Upper lobe of left lung (tissue), 6 donors: ENCODE measurements at regions not wholly inside any gene's neighbourhood (a gene's known extent, or its start where the extent isn't known, plus 50 kb on each side); places are given as distances from the start of the nearest gene placed in this dataset.

Source experiments
- ATAC-seq, 2 donors: fragments of 200-7000 bp; cut with Tn5 transposase; one replicate each; pipeline ENCODE4 v1.9.1; 2022; ENCODE audit warnings: mild to moderate bottlenecking in 2 of 2, moderate library complexity in 2 of 2; ENCODE audit not compliant: low FRiP score in 2 of 2
- DNase-seq, 2 donors: peaks; one replicate each; pipeline ENCODE4 v3.0.0-alpha.2; 2019 to 2020
- H3K27ac ChIP-seq, 4 donors: fragments of 200-600 bp; sonication (generic); one replicate each; pipeline ENCODE4 v1.5.1; 2016 to 2019
- H3K27me3 ChIP-seq, 4 donors: fragments of 200-600 bp; sonication (generic); one replicate each; pipeline ENCODE4 v1.5.1; 2017 to 2019
- H3K36me3 ChIP-seq, 4 donors: fragments of 200-600 bp; sonication (generic); one replicate each; pipeline ENCODE4 v1.5.1; 2016 to 2019
- H3K4me1 ChIP-seq, 4 donors: fragments of 200-600 bp; sonication (generic); one replicate each; pipeline ENCODE4 v1.5.1; 2018 to 2019
- H3K4me3 ChIP-seq, 4 donors: fragments of 200-600 bp; sonication (generic); one replicate each; pipeline ENCODE4 v1.5.1; 2017 to 2019; ENCODE audit warnings: mild to moderate bottlenecking in 2 of 4, moderate library complexity in 1 of 4
- H3K9me3 ChIP-seq, 4 donors: fragments of 200-600 bp; sonication (generic); one replicate each; pipeline ENCODE4 v1.5.1; 2018 to 2019
- EP300 ChIP-seq, 4 donors: sonication (generic); formaldehyde crosslinking; IDR thresholded peaks; one replicate each; pipeline ENCODE4 v1.5.1; 2017; ENCODE audit warnings: antibody characterized with exemption in 4 of 4, control low read depth in 2 of 4
- POLR2A ChIP-seq, 4 donors: fragments of 450-650 bp; IDR thresholded peaks; one replicate each; pipeline ENCODE4 v1.5.1; 2016 to 2017; ENCODE audit warnings: antibody characterized with exemption in 4 of 4, mild to moderate bottlenecking in 2 of 4
- POLR2AphosphoS5 ChIP-seq, 2 donors: sonication (generic); formaldehyde crosslinking; IDR thresholded peaks; one replicate each; pipeline ENCODE4 v1.5.1; 2017; ENCODE audit warnings: antibody characterized with exemption in 2 of 2
- WGBS, 2 donors: methylation state at CpG; one replicate each; pipeline ENCODE4 v1.1.5; 2017 to 2018; 5-methylcytosine and 5-hydroxymethylcytosine counted together
- TF ChIP-seq, protein P1 (sequence below), 6 experiments: fragments of 450-650 bp in 4 of 6; fragments of 200-600 bp in 2 of 6; sonication (generic) in 2 of 6; IDR thresholded peaks; one replicate each; pipeline ENCODE4 v1.5.1; 2016 to 2019; ENCODE audit warnings: antibody characterized with exemption in 6 of 6
- donor health status: DM: no; HTN: no; CAD: no; lungs with moderate emphysema.
- donor health status: DM: no; HTN: yes; CAD: no; lungs with severe emphysema.

DNA sequence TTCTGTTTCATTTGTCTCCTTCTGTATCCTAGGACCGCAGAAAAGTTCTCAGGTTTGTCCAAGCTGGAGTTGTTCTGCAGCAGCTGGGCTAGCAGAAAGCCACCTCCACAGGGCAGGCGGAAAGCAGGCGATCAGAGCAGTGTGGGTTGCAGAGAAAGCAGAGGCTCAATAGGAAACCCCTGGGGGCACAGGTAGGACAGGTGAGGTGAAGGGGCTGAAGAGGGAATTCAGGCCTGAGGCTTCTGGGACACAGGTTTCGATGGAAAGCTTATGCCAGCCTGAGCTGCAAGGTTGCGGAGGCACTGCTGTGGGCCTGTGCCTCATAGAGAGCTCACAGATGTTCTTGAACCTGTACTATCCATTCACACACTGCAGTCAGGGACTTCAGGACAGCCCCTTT is 194.9 kb upstream of the TPK1 start:
- Histone ChIP-seq H3K36me3 (no peaks in the 10 kb centered on the region), H3K27me3 (no peaks in the 10 kb centered on the region), H3K9me3 (no peaks in the 10 kb centered on the region), H3K27ac (no peak overlapping the region), H3K4me1 (no peaks in the 10 kb centered on the region), H3K4me3 (no peak overlapping the region)
- 87 to 91% methylated on average over 5 of the region's 5 CpGs for WGBS, 2 donors
- DNase-seq (no peak), ATAC-seq (no peak)
- TF ChIP-seq, protein P1, sequence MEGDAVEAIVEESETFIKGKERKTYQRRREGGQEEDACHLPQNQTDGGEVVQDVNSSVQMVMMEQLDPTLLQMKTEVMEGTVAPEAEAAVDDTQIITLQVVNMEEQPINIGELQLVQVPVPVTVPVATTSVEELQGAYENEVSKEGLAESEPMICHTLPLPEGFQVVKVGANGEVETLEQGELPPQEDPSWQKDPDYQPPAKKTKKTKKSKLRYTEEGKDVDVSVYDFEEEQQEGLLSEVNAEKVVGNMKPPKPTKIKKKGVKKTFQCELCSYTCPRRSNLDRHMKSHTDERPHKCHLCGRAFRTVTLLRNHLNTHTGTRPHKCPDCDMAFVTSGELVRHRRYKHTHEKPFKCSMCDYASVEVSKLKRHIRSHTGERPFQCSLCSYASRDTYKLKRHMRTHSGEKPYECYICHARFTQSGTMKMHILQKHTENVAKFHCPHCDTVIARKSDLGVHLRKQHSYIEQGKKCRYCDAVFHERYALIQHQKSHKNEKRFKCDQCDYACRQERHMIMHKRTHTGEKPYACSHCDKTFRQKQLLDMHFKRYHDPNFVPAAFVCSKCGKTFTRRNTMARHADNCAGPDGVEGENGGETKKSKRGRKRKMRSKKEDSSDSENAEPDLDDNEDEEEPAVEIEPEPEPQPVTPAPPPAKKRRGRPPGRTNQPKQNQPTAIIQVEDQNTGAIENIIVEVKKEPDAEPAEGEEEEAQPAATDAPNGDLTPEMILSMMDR (IDR thresholded peaks at IDR 0.05): no peak
- TF ChIP-seq EP300 (IDR thresholded peaks at IDR 0.05): no peak
- TF ChIP-seq POLR2A (IDR thresholded peaks at IDR 0.05): no peak
- TF ChIP-seq POLR2AphosphoS5 (IDR thresholded peaks at IDR 0.05): no peak

DNA sequence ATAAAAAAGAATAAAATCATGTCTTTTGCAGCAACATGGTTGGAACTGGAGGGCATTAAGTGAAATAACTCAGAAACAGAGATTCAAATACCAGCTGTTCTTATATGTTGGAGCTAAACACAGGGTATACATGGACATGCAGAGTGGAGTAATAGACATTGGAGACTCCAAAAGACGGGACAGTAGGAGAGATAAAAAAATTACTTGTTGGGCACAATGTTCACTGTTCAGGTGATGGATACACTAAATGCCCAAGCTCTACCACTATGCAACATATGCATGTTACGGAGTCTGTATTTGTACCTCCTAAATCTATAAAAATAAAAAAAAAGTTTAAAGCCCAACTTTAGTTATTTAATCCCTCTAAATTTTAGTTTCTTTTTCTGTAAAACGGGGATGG is 184.6 kb upstream of the TPK1 start:
- Histone ChIP-seq H3K9me3 (no peaks in the 10 kb centered on the region), H3K27me3 (no peaks in the 10 kb centered on the region), H3K4me3 (no peak overlapping the region), H3K4me1 (no peaks in the 10 kb centered on the region), H3K36me3 (no peaks in the 10 kb centered on the region), H3K27ac (no peak overlapping the region)
- ATAC-seq: no peak
- no peak for DNase-seq
- 83 to 90% methylated on average over 3 of the region's 3 CpGs for WGBS, 2 donors
- TF ChIP-seq POLR2AphosphoS5 (IDR thresholded peaks at IDR 0.05) (no peak), POLR2A (IDR thresholded peaks at IDR 0.05) (no peak), EP300 (IDR thresholded peaks at IDR 0.05) (no peak)
- TF ChIP-seq, protein P1 (IDR thresholded peaks at IDR 0.05): no peak

DNA sequence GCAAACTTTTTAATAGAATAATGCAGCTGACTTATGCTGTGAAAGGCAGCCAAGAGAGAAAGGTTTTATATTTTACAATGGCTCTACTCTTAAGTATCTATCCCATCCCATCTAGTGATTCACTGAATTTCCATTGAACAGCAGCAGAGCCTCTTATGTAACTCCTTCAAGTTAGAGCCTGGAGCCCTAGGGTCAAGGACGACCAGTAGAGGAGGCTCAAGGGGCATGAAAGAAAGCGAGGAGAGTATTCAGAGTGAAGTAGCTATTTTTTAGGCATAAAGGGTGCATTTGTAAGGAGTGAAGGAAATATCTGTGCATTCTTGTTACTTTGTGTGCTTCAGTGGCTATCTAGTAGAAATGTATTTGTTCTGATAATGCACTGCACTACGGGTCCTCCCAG is 180.2 kb upstream of the TPK1 start:
- WGBS, 2 donors: 55 to 63% methylated on average over 3 of the region's 3 CpGs
- TF ChIP-seq POLR2AphosphoS5 (IDR thresholded peaks at IDR 0.05): no peak
- TF ChIP-seq, protein P1 (IDR thresholded peaks at IDR 0.05): no peak
- TF ChIP-seq EP300 (IDR thresholded peaks at IDR 0.05): no peak
- TF ChIP-seq POLR2A (IDR thresholded peaks at IDR 0.05): no peak

DNA sequence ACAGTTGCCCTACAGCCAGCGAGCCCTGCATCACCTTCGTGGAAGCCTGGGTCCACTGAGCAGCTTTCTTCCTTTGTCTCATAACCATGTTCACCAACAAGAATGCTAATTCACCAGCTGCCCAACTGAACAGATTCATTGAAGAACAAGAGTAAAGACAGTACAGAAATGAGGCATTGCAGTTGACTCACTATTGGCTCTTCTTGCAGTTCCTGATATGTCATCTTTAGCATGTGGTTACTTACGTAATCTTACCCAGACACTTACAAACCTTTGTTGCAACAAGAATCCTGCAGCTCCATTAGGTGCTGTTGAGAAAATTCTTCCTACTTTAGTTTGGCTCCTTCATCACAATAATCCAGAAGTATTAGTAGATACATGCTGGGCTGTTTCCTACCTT is 174.0 kb upstream of the TPK1 start:
- DNase-seq (no peak), ATAC-seq (no peak)
- Histone ChIP-seq H3K27me3 (no peaks in the 10 kb centered on the region), H3K27ac (no peak overlapping the region), H3K36me3 (no peaks in the 10 kb centered on the region), H3K9me3 (no peaks in the 10 kb centered on the region), H3K4me3 (no peak overlapping the region), H3K4me1 (no peaks in the 10 kb centered on the region)
- TF ChIP-seq POLR2A (IDR thresholded peaks at IDR 0.05) (no peak), POLR2AphosphoS5 (IDR thresholded peaks at IDR 0.05) (no peak), EP300 (IDR thresholded peaks at IDR 0.05) (no peak)
- TF ChIP-seq, protein P1 (IDR thresholded peaks at IDR 0.05): no peak
- WGBS, 2 donors: 80 to 83% methylated on average over 3 of the region's 3 CpGs

More for the DNA sequence above, 180.2 kb upstream of the TPK1 start:
- ATAC-seq (no peak), DNase-seq (no peak)
- Histone ChIP-seq H3K36me3 (no peaks in the 10 kb centered on the region), H3K9me3 (no peaks in the 10 kb centered on the region), H3K4me1 (no peaks in the 10 kb centered on the region), H3K27ac (no peak overlapping the region), H3K4me3 (no peak overlapping the region), H3K27me3 (no peaks in the 10 kb centered on the region)

DNA sequence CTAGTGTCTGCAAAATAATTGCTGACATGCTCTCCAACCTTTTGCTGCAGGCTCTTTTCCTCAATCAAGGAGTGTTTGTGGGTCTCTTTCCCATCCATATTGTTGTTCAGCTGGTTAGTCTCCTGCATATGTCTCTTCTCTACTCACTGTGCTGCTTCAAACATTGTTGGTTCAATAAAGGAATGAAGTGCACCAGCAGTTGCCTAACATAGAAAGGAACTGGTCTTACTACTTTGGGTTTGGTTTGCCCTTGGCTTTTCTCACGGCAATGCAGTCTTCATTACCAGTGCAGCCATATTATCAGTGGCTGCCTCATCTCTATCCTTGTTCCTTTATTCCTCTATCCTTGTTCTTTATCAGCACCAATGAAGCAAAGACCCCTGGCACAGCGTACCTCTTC is 169.7 kb upstream of the TPK1 start:
- 85 to 88% methylated on average over 2 of the region's 2 CpGs for WGBS, 2 donors
- no peak for ATAC-seq

More for the DNA sequence above, 169.7 kb upstream of the TPK1 start:
- DNase-seq: no peak
- Histone ChIP-seq H3K4me3 (no peak overlapping the region), H3K9me3 (peaks cover 0 to 9% (median under 1%) of the 10 kb centered on the region in 4 donors), H3K4me1 (no peaks in the 10 kb centered on the region), H3K27me3 (no peaks in the 10 kb centered on the region), H3K27ac (no peak overlapping the region), H3K36me3 (no peaks in the 10 kb centered on the region)
- TF ChIP-seq, protein P1 (IDR thresholded peaks at IDR 0.05): no peak
- TF ChIP-seq EP300 (IDR thresholded peaks at IDR 0.05): no peak
- no peak for TF ChIP-seq POLR2AphosphoS5 (IDR thresholded peaks at IDR 0.05)
- no peak for TF ChIP-seq POLR2A (IDR thresholded peaks at IDR 0.05)
